ENCODE measurements at regions not wholly inside any gene's neighbourhood (a gene's known extent, or its start where the extent isn't known, plus 50 kb on each side); places are given as distances from the start of the nearest gene placed in this dataset.

DNA sequence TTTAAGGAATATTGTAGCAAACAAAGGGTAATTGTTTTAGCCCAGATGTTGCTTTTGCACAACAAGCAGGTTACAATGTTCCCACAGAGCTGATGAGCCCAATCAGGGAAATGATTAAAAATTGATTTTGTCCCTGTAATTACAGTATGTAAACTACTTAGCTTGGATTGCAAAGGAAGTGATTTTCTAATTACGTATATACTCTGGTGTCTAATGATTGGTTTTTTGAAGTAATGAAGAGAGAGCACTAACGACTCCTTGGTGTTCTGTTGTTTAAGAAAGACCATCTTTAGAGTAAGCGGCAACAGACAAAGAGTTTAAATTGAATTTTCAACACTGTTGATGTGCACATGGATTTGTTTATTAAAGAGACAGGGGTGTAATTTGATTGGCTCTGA lies 95.3 kb upstream of the ZNF536 start:
- no peak overlapping the region for H3K4me2 ChIP-seq
- no peaks in the 10 kb centered on the region for H3K36me3 ChIP-seq (ENCODE audit: insufficient read depth)
- H3K4me1 ChIP-seq (ENCODE audit: low read depth, poor library complexity, severe bottlenecking), result no peaks in the 10 kb centered on the region
- H3K79me2 ChIP-seq (ENCODE audit: insufficient read depth, low read depth), result no peaks in the 10 kb centered on the region
- no peak overlapping the region for H3K9ac ChIP-seq
- H3K27me3 ChIP-seq (ENCODE audit: insufficient read depth, low read depth), result no peaks in the 10 kb centered on the region
- H4K20me1 ChIP-seq (ENCODE audit: insufficient read depth), result no peaks in the 10 kb centered on the region
- TF ChIP-seq, protein P1, sequence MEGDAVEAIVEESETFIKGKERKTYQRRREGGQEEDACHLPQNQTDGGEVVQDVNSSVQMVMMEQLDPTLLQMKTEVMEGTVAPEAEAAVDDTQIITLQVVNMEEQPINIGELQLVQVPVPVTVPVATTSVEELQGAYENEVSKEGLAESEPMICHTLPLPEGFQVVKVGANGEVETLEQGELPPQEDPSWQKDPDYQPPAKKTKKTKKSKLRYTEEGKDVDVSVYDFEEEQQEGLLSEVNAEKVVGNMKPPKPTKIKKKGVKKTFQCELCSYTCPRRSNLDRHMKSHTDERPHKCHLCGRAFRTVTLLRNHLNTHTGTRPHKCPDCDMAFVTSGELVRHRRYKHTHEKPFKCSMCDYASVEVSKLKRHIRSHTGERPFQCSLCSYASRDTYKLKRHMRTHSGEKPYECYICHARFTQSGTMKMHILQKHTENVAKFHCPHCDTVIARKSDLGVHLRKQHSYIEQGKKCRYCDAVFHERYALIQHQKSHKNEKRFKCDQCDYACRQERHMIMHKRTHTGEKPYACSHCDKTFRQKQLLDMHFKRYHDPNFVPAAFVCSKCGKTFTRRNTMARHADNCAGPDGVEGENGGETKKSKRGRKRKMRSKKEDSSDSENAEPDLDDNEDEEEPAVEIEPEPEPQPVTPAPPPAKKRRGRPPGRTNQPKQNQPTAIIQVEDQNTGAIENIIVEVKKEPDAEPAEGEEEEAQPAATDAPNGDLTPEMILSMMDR (conservative IDR thresholded peaks at IDR 0.05; ENCODE audit: low read depth, low read length), result no peak
- no peak overlapping the region for H3K27ac ChIP-seq
- H2AFZ ChIP-seq (ENCODE audit: low read depth), result no peak overlapping the region
- no peak overlapping the region for H3K4me3 ChIP-seq (IDR thresholded peaks at IDR 0.05; ENCODE audit: insufficient read depth, low read depth, low read length)

DNA sequence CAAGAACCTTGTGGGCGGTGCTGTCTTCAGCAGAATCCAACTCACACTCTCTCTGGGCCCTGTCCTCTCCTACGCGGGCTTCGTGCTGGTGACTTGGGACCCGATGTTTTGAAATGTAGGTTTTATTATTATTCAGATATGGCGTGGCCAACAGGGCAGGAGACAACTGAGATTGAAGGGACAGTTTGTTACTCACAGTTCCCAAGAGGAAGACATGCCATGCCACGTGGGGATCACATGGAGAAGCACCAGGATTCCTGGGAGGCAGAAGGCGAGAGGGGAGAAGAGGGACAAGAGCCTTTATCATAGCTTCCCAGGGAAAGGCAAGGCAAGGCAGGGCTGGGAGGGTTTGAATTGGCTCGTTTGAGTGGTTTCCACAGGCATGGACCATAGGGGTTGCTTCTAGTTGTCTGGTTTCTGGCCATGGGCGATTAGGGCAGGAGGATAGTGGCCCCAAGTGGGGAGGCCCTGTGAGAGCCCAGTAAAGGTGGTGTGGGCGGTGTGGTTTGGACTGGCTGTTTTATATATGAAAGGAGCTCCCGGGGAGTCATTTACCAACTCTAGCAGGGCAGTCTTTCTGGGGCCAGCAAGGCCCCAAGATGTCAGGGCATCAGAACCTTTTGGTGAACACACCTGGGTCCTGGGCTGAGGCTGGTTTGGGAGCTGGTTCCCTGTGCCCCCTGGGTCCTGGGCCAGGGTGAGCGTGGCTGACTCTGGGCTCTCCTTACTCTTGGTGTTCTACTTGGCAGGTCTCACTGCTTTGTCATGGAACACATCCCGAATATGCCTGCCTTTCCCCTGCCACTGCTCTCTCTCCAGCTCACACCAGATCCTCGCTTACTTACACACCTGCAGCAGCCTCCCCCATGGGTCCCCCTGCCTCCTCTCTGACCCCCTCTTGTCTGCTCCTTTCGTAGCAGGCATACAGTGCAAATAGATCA lies 94.0 kb upstream of the ZNF536 start:
- TF ChIP-seq, protein P1 (conservative IDR thresholded peaks at IDR 0.05; ENCODE audit: low read depth, low read length), result no peak
- no peaks in the 10 kb centered on the region for H3K27me3 ChIP-seq (ENCODE audit: insufficient read depth, low read depth)

DNA sequence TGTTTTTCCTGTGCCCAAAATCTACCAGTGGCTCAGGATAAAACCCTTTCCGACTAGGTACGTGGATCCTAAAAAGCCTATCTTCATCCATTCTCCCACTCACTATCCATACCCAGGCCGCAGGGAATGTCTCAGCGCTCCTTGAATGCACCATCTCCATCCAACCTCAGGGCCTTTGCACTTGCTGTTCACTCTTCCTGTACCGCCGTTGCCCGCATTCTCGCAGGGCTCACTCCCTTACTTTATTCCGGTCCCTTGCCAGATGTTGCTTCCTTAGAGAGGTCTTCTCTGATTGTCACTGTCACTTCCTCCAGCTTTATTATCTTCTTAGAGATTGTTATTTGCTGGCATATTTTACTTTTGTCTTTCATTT lies 93.3 kb upstream of the ZNF536 start:
- H3K36me3 ChIP-seq (ENCODE audit: insufficient read depth), result no peaks in the 10 kb centered on the region
- no peak overlapping the region for H2AFZ ChIP-seq (ENCODE audit: low read depth)
- H3K27me3 ChIP-seq (ENCODE audit: insufficient read depth, low read depth), result no peaks in the 10 kb centered on the region
- no peak overlapping the region for H3K4me3 ChIP-seq (IDR thresholded peaks at IDR 0.05; ENCODE audit: insufficient read depth, low read depth, low read length)
- TF ChIP-seq, protein P1 (conservative IDR thresholded peaks at IDR 0.05; ENCODE audit: low read depth, low read length), result no peak
- H4K20me1 ChIP-seq (ENCODE audit: insufficient read depth), result no peaks in the 10 kb centered on the region
- no peaks in the 10 kb centered on the region for H3K79me2 ChIP-seq (ENCODE audit: insufficient read depth, low read depth)
- no peak overlapping the region for H3K9ac ChIP-seq
- no peaks in the 10 kb centered on the region for H3K4me1 ChIP-seq (ENCODE audit: low read depth, poor library complexity, severe bottlenecking)
- H3K27ac ChIP-seq, result no peak overlapping the region
- H3K4me2 ChIP-seq, result no peak overlapping the region

More for the DNA sequence above, 94.0 kb upstream of the ZNF536 start:
- Histone ChIP-seq H3K9ac (no peak overlapping the region), H2AFZ (ENCODE audit: low read depth) (no peak overlapping the region), H3K79me2 (ENCODE audit: insufficient read depth, low read depth) (no peaks in the 10 kb centered on the region), H3K36me3 (ENCODE audit: insufficient read depth) (no peaks in the 10 kb centered on the region), H3K27ac (no peak overlapping the region), H3K4me3 (IDR thresholded peaks at IDR 0.05; ENCODE audit: insufficient read depth, low read depth, low read length) (no peak overlapping the region), H4K20me1 (ENCODE audit: insufficient read depth) (no peaks in the 10 kb centered on the region), H3K4me2 (no peak overlapping the region), H3K4me1 (ENCODE audit: low read depth, poor library complexity, severe bottlenecking) (no peaks in the 10 kb centered on the region)

DNA sequence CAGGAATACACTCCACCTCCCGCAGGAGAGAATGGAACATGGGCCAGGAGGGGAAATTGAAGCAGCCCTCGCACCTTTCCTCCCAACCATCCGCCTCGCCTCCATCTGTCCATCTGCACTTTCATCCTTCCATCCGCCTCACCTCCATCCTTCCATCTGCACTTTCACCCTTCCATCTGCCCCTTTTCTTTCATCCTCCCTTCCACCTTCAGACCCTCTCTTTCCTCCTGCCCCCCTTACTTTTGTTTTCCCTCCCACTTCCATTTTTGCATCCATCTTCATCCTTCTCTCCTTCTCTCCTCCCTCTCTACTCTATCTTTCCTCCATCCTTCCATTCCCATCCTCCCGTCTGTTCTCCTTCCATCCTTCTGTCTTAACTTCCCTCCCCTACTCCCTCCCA lies 92.2 kb upstream of the ZNF536 start:
- no peaks in the 10 kb centered on the region for H3K36me3 ChIP-seq (ENCODE audit: insufficient read depth)
- no peak overlapping the region for H3K27ac ChIP-seq
- H3K4me3 ChIP-seq (IDR thresholded peaks at IDR 0.05; ENCODE audit: insufficient read depth, low read depth, low read length), result no peak overlapping the region
- H2AFZ ChIP-seq (ENCODE audit: low read depth), result no peak overlapping the region
- H3K4me2 ChIP-seq, result no peak overlapping the region
- no peaks in the 10 kb centered on the region for H3K4me1 ChIP-seq (ENCODE audit: low read depth, poor library complexity, severe bottlenecking)
- H4K20me1 ChIP-seq (ENCODE audit: insufficient read depth), result no peaks in the 10 kb centered on the region
- no peaks in the 10 kb centered on the region for H3K27me3 ChIP-seq (ENCODE audit: insufficient read depth, low read depth)
- H3K9ac ChIP-seq, result no peak overlapping the region
- no peaks in the 10 kb centered on the region for H3K79me2 ChIP-seq (ENCODE audit: insufficient read depth, low read depth)
- TF ChIP-seq, protein P1 (conservative IDR thresholded peaks at IDR 0.05; ENCODE audit: low read depth, low read length), result no peak
